ENCODE measurements at regions not wholly inside any gene's neighbourhood (a gene's known extent, or its start where the extent isn't known, plus 50 kb on each side); places are given as distances from the start of the nearest gene placed in this dataset.

DNA sequence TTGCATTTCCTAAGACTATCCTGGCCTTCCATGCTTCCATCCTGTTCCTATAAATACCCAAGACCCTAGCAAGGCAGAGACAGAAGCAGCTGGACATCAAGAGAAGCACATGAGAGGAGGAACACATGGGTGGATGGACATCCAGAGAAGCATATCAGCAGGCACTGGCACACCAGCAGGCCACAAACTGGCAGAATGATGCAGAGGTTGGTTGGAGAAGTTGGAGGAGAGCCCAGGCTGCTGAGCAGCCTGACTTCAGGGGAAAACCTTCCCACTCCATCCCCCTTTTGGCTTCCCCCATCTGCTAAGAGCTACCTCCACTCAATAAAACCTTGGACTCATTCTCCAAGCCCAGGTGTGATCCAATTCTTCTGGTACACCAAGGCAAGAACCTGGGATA is 332.5 kb downstream of the FRK start:
- SMC1A ChIA-PET (ENCODE audit: uncharacterized antibody, unreplicated experiment), result no interaction called here
- no peak overlapping the region for H3K9ac ChIP-seq (ENCODE audit: control insufficient read depth, insufficient read depth, low read length)
- TF ChIP-seq SPI1 (IDR thresholded peaks at IDR 0.05; ENCODE audit: borderline replicate concordance, insufficient read depth, low read depth, low read length) (no peak), PRDM15 (CRISPR knock-in tag; IDR thresholded peaks at IDR 0.05) (no peak), MLLT1 (IDR thresholded peaks at IDR 0.05) (no peak), PML (IDR thresholded peaks at IDR 0.05; ENCODE audit: low read length) (no peak), MXI1 (IDR thresholded peaks at IDR 0.05; ENCODE audit: low read depth, low read length) (no peak), ZNF384 (IDR thresholded peaks at IDR 0.05; ENCODE audit: borderline replicate concordance, low read depth, low read length) (no peak), REST (IDR thresholded peaks at IDR 0.05; ENCODE audit: low read depth, low read length) (no peak), MYB (IDR thresholded peaks at IDR 0.05; ENCODE audit: borderline replicate concordance, low read depth, low read length) (no peak), SP1 (IDR thresholded peaks at IDR 0.05; ENCODE audit: low read depth, low read length) (no peak)
- TF ChIP-seq, protein P1, sequence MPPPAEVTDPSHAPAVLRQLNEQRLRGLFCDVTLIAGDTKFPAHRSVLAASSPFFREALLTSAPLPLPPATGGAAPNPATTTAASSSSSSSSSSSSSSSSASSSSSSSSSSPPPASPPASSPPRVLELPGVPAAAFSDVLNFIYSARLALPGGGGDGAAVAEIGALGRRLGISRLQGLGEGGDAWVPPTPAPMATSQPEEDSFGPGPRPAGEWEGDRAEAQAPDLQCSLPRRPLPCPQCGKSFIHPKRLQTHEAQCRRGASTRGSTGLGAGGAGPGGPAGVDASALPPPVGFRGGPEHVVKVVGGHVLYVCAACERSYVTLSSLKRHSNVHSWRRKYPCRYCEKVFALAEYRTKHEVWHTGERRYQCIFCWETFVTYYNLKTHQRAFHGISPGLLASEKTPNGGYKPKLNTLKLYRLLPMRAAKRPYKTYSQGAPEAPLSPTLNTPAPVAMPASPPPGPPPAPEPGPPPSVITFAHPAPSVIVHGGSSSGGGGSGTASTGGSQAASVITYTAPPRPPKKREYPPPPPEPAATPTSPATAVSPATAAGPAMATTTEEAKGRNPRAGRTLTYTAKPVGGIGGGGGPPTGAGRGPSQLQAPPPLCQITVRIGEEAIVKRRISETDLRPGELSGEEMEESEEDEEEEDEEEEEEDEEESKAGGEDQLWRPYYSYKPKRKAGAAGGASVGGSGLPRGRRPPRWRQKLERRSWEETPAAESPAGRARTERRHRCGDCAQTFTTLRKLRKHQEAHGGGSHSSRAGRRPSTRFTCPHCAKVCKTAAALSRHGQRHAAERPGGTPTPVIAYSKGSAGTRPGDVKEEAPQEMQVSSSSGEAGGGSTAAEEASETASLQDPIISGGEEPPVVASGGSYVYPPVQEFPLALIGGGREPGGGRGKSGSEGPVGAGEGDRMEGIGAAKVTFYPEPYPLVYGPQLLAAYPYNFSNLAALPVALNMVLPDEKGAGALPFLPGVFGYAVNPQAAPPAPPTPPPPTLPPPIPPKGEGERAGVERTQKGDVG (CRISPR knock-in tag; IDR thresholded peaks at IDR 0.05), result no peak
- TF ChIP-seq, protein P2, sequence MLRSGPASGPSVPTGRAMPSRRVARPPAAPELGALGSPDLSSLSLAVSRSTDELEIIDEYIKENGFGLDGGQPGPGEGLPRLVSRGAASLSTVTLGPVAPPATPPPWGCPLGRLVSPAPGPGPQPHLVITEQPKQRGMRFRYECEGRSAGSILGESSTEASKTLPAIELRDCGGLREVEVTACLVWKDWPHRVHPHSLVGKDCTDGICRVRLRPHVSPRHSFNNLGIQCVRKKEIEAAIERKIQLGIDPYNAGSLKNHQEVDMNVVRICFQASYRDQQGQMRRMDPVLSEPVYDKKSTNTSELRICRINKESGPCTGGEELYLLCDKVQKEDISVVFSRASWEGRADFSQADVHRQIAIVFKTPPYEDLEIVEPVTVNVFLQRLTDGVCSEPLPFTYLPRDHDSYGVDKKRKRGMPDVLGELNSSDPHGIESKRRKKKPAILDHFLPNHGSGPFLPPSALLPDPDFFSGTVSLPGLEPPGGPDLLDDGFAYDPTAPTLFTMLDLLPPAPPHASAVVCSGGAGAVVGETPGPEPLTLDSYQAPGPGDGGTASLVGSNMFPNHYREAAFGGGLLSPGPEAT (IDR thresholded peaks at IDR 0.05; ENCODE audit: low read depth), result no peak
- H3K27me3 ChIP-seq (replicated peaks in 1 of 2; ENCODE audit: control insufficient read depth in 2 of 2, insufficient read depth in 2 of 2, low read length in 1 of 2), result no peaks in the 10 kb centered on the region; a peak in 1 of 4 replicates
- intact Hi-C loops (cut with micrococcal nuclease; ENCODE audit: unreplicated experiment), result no loop called here
- H3K36me3 ChIP-seq (ENCODE audit: control insufficient read depth in 2 of 2, insufficient read depth in 2 of 2, low read length in 1 of 2), result no peaks in the 10 kb centered on the region
- no TSS peak for BruUV-seq (replicated peaks)
- FAIRE-seq (no peak), DNase-seq (ENCODE audit: low read depth, low spot score) (no peak), ATAC-seq (no peak)
- H3K4me1 ChIP-seq (ENCODE audit: control insufficient read depth, insufficient read depth, low read length), result no peaks in the 10 kb centered on the region
- no peaks in the 10 kb centered on the region for H3K9me3 ChIP-seq (replicated peaks; ENCODE audit: control insufficient read depth, insufficient read depth, low read length)
- RAD21 ChIA-PET (ENCODE audit: unreplicated experiment), result no interaction called here
- CTCF ChIA-PET, result no interaction called here
- H3K79me2 ChIP-seq (ENCODE audit: control insufficient read depth, insufficient read depth, low read length), result no peaks in the 10 kb centered on the region
- no peak overlapping the region for H3K4me3 ChIP-seq
- H2AFZ ChIP-seq (ENCODE audit: control insufficient read depth, low read depth, low read length), result no peak overlapping the region
- in situ Hi-C loops (cut with MboI), result no loop called here
- no peak overlapping the region for H3K27ac ChIP-seq (ENCODE audit: control insufficient read depth, insufficient read depth)
- no peak overlapping the region for H3K4me2 ChIP-seq (ENCODE audit: control insufficient read depth, insufficient read depth)
- POLR2A ChIA-PET, result no interaction called here
- no peaks in the 10 kb centered on the region for H4K20me1 ChIP-seq (ENCODE audit: control insufficient read depth, insufficient read depth)
